ENCODE measurements at regions not wholly inside any gene's neighbourhood (a gene's known extent, or its start where the extent isn't known, plus 50 kb on each side); places are given as distances from the start of the nearest gene placed in this dataset.

GRCh38 chr6:165915022-165915770 is 252.2 kb upstream of the PDE10A start:
- TF ChIP-seq CTCF (conservative IDR thresholded peaks at IDR 0.05), result no peak
- TF ChIP-seq ZFX (IDR thresholded peaks at IDR 0.05), result no peak
- H3K27ac ChIP-seq, result no peak overlapping the region

- TF ChIP-seq CTCF (conservative IDR thresholded peaks at IDR 0.05) (no peak), ZFX (IDR thresholded peaks at IDR 0.05) (no peak)
- no peak overlapping the region for H3K27ac ChIP-seq
Observed at GRCh38 chr6:165913676-165914570, 250.9 kb upstream of the PDE10A start.

DNA sequence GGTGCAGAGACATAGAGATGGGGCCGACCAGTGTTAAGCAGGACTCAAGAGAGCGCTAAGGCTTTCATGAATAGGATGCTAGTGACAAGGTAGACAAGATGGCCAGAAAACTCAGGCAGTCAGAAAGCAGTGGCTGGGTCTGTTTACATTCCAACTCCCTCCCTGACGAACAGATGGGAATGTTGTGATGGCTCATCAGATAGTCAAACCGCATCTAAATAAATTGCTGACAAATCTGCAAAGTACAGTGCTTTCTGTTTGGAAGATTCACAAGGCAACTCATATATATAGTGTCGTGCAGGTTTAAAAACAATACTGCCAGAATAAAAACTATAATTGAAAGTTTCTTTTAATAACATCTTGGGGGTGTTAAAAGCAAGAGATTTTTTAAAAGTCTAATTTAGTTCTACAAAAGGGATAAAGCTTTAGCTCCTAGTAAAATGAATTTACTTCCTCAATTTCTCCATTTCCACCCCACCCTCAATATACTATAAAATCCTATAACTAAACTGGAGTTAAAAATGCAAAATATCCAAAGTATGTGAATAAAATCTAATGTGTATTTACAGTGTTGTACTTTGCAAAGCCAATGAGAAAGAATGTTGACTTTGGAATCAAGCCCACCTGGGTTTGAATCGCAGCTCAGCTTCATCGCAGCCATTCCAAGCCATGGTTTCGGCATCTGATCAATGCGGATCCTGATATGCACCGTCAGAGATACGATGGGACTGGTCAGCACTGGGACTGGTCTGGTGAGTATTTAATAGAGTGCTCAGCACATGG is 247.3 kb upstream of the PDE10A start:
- TF ChIP-seq CTCF (conservative IDR thresholded peaks at IDR 0.05) (no peak), ZFX (IDR thresholded peaks at IDR 0.05) (no peak)
- H3K27ac ChIP-seq, result no peak overlapping the region

GRCh38 chr6:165906736-165907135 is 243.7 kb upstream of the PDE10A start:
- no peak overlapping the region for H3K27ac ChIP-seq
- no peak for TF ChIP-seq CTCF (conservative IDR thresholded peaks at IDR 0.05)
- TF ChIP-seq ZFX (IDR thresholded peaks at IDR 0.05), result no peak

- H3K27ac ChIP-seq, result no peak overlapping the region
- TF ChIP-seq ZFX (IDR thresholded peaks at IDR 0.05) (no peak), CTCF (conservative IDR thresholded peaks at IDR 0.05) (no peak)
Observed at GRCh38 chr6:165905744-165906143, 242.7 kb upstream of the PDE10A start.

DNA sequence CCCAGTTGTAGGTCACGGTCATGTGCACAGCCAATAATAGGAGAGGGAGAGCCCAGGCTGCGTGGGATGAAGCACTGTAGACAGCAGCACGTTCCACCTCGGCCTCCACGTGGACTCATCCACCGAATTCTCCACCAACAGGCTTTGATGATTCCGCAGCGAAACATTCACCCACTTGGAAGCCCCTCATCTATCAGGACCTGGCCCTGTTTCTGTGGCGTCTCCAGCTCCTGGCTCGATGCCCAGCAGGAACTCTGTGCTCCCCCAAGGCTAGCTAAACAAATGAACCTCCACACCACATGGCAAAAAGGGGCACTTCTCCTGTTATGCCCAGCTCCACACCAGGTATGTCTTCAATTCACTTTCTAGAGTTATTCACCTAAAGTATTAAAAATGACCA is 237.9 kb upstream of the PDE10A start:
- no peak overlapping the region for H3K27ac ChIP-seq
- no peak for TF ChIP-seq CTCF (conservative IDR thresholded peaks at IDR 0.05)
- no peak for TF ChIP-seq ZFX (IDR thresholded peaks at IDR 0.05)
